ENCODE measurements at regions not wholly inside any gene's neighbourhood (a gene's known extent, or its start where the extent isn't known, plus 50 kb on each side); places are given as distances from the start of the nearest gene placed in this dataset.

- TF ChIP-seq CTCF (IDR thresholded peaks at IDR 0.05 in 4 of 5, conservative IDR thresholded peaks at IDR 0.05 in 1 of 5) (no peak), POLR2A (IDR thresholded peaks at IDR 0.05) (no peak)
Observed at GRCh38 chr6:16969699-16970655, 131.9 kb upstream of the STMND1 start.
